ENCODE measurements at regions not wholly inside any gene's neighbourhood (a gene's known extent, or its start where the extent isn't known, plus 50 kb on each side); places are given as distances from the start of the nearest gene placed in this dataset.

DNA sequence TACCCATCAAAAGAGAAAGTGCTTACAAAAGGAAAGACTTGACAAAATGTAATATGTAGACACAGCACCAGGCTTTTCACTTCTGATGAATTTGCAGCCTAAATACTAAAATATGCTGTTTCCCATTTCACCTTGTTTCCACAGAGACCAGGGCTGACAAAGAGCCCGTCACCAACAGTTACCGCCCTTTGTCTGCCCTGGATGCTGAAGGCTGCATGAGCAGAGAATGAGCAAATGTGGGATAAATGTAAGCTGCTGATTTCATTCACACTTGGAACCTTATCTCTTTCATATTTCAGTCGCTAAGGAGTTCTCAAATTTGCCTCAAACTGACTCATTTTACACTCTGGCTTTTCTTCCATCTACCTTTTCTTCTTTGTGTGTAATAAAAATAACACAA lies 213.9 kb downstream of the TMEM167A start:
- POLR2A ChIA-PET = no interaction called here
- FAIRE-seq (no peak), DNase-seq (ENCODE audit: low read depth in 1 of 2, low spot score in 1 of 2) (no peak), ATAC-seq (no peak)
- H3K9me3 ChIP-seq = no peaks in the 10 kb centered on the region
- no peaks in the 10 kb centered on the region for H3K4me1 ChIP-seq
- 54% methylated on average over 3 of the region's 3 CpGs for WGBS (ENCODE audit: missing lambda C conversion rate)
- H3K4me2 ChIP-seq = no peak overlapping the region
- TF ChIP-seq, protein P1, sequence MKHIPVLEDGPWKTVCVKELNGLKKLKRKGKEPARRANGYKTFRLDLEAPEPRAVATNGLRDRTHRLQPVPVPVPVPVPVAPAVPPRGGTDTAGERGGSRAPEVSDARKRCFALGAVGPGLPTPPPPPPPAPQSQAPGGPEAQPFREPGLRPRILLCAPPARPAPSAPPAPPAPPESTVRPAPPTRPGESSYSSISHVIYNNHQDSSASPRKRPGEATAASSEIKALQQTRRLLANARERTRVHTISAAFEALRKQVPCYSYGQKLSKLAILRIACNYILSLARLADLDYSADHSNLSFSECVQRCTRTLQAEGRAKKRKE (CRISPR knock-in tag; IDR thresholded peaks at IDR 0.05; ENCODE audit: low read depth) = no peak
- no peak overlapping the region for H3K27ac ChIP-seq
- CTCF ChIA-PET = no interaction called here
- H3K4me3 ChIP-seq = no peak overlapping the region

DNA sequence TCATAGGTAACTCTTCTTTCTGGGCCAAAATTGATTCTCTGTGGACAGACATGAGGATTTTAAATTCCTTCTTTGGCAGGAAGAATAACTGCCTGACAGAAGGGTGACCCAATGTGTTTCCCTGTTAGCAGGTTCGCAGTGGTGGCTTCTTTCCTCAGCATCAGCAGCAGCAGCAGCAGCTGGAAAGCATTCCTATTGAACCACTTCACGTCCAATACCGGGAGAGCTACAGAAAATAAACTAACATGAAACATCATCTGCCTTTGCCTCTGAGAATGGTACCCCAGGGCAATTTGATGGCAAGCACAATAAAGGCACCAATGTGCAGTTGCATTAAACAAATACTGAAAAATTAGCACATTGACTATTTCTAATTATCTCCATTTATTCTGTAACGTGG lies 214.5 kb downstream of the TMEM167A start:
- H3K9me3 ChIP-seq = no peaks in the 10 kb centered on the region
- WGBS (ENCODE audit: missing lambda C conversion rate) = 59% methylated on average over 4 of the region's 4 CpGs
- FAIRE-seq (no peak), ATAC-seq (no peak), DNase-seq (ENCODE audit: low read depth in 1 of 2, low spot score in 1 of 2) (no peak)
- H3K4me2 ChIP-seq = no peak overlapping the region
- H3K4me3 ChIP-seq = no peak overlapping the region
- H3K4me1 ChIP-seq = no peaks in the 10 kb centered on the region
- no peak for TF ChIP-seq CBX8 (IDR thresholded peaks at IDR 0.05)
- no peak for TF ChIP-seq JUNB (IDR thresholded peaks at IDR 0.05)
- TF ChIP-seq GATA3 (IDR thresholded peaks at IDR 0.05; ENCODE audit: borderline replicate concordance) = no peak
- TF ChIP-seq KDM5A (IDR thresholded peaks at IDR 0.05) = no peak
- TF ChIP-seq, protein P2, sequence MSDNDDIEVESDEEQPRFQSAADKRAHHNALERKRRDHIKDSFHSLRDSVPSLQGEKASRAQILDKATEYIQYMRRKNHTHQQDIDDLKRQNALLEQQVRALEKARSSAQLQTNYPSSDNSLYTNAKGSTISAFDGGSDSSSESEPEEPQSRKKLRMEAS (IDR thresholded peaks at IDR 0.05) = no peak
- TF ChIP-seq CBX2 (IDR thresholded peaks at IDR 0.05; ENCODE audit: borderline replicate concordance, low read depth) = no peak
- TF ChIP-seq, protein P1 (CRISPR knock-in tag; IDR thresholded peaks at IDR 0.05; ENCODE audit: low read depth) = no peak
- TF ChIP-seq CHD2 (IDR thresholded peaks at IDR 0.05; ENCODE audit: low read length, partially characterized antibody) = no peak
- ChIA-PET CTCF (no interaction called here), POLR2A (no interaction called here)
- no peak overlapping the region for H3K27ac ChIP-seq

DNA sequence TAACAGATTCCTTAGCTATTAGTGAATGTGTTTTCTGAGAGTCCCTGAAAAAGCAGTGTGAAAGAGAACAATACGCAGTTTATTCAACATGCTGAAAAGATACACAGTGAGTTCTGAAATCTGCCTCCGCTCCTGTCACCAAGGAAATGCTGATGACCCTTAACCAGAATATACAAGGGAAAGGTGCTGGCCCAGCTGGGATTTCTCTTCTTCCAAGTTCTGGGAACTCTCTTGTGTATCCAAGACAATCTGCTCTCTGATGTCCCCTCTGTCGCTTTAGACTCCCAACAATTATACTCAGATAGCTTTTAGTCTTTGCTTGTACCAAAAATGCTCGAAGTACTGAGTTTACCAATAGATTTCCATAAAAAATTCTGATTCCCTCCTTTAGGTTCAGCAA lies 214.9 kb downstream of the TMEM167A start:
- Histone ChIP-seq H3K4me2 (no peak overlapping the region), H3K4me3 (no peak overlapping the region), H3K4me1 (no peaks in the 10 kb centered on the region), H3K27ac (no peak overlapping the region), H3K9me3 (no peaks in the 10 kb centered on the region)
- FAIRE-seq = no peak
- ATAC-seq = no peak
- no peak for TF ChIP-seq TFCP2L1 (CRISPR knock-in tag; IDR thresholded peaks at IDR 0.05)
- TF ChIP-seq CEBPB (IDR thresholded peaks at IDR 0.05) = no peak
- 63% methylated on average over 4 of the region's 4 CpGs for WGBS (ENCODE audit: missing lambda C conversion rate)
- POLR2A ChIA-PET = no interaction called here
- CTCF ChIA-PET = no interaction called here
- DNase-seq (ENCODE audit: low read depth in 1 of 2, low spot score in 1 of 2) = no peak

DNA sequence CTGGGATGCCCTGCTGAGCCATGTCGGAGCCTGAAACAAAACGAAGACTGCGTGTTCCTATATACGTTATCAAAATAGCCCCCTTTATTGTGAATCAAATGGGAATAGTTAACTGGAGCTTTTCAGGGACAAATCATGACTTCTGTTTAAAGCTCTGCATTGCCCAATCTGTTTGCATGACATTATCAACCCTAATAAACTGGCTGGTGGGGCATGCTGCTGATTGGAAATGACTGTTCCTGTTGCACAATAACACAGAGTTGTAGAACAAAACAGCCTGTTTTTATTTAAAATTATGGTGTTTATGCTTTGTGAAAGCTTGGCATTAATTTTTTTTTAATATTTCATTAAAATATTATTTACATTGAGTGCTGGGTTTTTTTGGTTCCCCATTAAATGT lies 215.5 kb downstream of the TMEM167A start:
- ChIA-PET POLR2A (no interaction called here), CTCF (no interaction called here)
- DNase-seq (ENCODE audit: low read depth in 1 of 2, low spot score in 1 of 2) (no peak), FAIRE-seq (no peak), ATAC-seq (no peak)
- H3K4me2 ChIP-seq = no peak overlapping the region
- H3K9me3 ChIP-seq = no peaks in the 10 kb centered on the region
- no peak overlapping the region for H3K27ac ChIP-seq
- TF ChIP-seq, protein P3, sequence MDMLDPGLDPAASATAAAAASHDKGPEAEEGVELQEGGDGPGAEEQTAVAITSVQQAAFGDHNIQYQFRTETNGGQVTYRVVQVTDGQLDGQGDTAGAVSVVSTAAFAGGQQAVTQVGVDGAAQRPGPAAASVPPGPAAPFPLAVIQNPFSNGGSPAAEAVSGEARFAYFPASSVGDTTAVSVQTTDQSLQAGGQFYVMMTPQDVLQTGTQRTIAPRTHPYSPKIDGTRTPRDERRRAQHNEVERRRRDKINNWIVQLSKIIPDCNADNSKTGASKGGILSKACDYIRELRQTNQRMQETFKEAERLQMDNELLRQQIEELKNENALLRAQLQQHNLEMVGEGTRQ (IDR thresholded peaks at IDR 0.05) = no peak
- TF ChIP-seq NR3C1 (IDR thresholded peaks at IDR 0.05) = no peak
- TF ChIP-seq CHD4 (IDR thresholded peaks at IDR 0.05; ENCODE audit: borderline replicate concordance) = no peak
- TF ChIP-seq ZSCAN20 (CRISPR knock-in tag; IDR thresholded peaks at IDR 0.05) = no peak
- TF ChIP-seq PHF8 (IDR thresholded peaks at IDR 0.05; ENCODE audit: borderline replicate concordance, low read depth) = no peak
- TF ChIP-seq, protein P4, sequence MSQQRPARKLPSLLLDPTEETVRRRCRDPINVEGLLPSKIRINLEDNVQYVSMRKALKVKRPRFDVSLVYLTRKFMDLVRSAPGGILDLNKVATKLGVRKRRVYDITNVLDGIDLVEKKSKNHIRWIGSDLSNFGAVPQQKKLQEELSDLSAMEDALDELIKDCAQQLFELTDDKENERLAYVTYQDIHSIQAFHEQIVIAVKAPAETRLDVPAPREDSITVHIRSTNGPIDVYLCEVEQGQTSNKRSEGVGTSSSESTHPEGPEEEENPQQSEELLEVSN (IDR thresholded peaks at IDR 0.05; ENCODE audit: borderline replicate concordance, low read depth) = no peak
- no peak for TF ChIP-seq POLR2A (IDR thresholded peaks at IDR 0.05; ENCODE audit: low read length)
- TF ChIP-seq HOXA7 (CRISPR knock-in tag; IDR thresholded peaks at IDR 0.05) = no peak
- TF ChIP-seq EHMT2 (IDR thresholded peaks at IDR 0.05; ENCODE audit: low read depth) = no peak
- TF ChIP-seq RCOR1 (IDR thresholded peaks at IDR 0.05; ENCODE audit: low read depth, low read length) = no peak
- TF ChIP-seq, protein P1 (CRISPR knock-in tag; IDR thresholded peaks at IDR 0.05; ENCODE audit: low read depth) = no peak
- no peak for TF ChIP-seq JUN (IDR thresholded peaks at IDR 0.05)
- no peaks in the 10 kb centered on the region for H3K4me1 ChIP-seq
- WGBS (ENCODE audit: missing lambda C conversion rate) = 80% methylated on average over 4 of the region's 4 CpGs
- no peak overlapping the region for H3K4me3 ChIP-seq
